ENCODE measurements at regions not wholly inside any gene's neighbourhood (a gene's known extent, or its start where the extent isn't known, plus 50 kb on each side); places are given as distances from the start of the nearest gene placed in this dataset.
A peak's percentile ranks its signal among the peaks of the same experiment; 100 is the strongest.

DNA sequence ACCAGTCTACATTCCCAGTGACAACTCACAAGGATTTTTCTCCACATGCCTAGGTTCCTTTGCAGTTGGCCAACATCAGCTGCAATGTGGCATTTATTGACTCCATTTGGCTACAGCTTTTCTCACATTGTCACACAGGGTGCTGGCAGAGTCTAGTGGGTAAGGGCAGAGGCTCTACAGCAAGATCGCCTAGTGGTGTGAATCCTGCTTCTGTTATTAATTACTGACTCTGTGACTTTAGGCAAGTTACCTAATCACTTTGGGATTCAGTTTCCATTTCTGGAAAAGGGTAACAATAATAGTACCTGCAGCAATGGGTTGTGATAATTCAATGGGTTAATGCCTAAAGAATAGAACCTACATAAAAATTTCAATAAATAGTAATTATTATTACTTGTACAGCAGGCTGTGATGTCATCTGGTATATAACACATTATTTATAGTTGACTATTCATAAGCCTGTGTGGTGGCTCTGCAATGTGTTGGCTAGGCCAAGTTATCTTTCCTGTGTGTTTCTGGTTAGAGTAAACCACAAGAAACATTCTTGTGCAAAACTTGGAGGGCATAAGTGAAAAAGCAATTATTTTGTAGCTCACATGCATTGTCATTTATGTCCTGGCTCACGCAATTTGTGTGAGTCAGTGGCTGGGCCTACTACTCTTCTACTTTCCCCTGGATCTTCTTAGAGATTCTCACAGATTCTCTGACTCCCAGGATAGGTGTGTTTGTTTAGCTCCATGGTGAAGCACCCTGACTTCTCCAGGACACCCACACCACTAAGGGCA lies 59.5 kb downstream of the PTGS2 start:
- peak; percentile 86 for DNase-seq

GRCh38 chr1:186618401-186619170 lies 61.6 kb downstream of the PTGS2 start:
- DNase-seq, result peak; percentile 85

- DNase-seq, result peak; percentile 34
Observed at GRCh38 chr1:186617926-186618325, 62.3 kb downstream of the PTGS2 start.

DNA sequence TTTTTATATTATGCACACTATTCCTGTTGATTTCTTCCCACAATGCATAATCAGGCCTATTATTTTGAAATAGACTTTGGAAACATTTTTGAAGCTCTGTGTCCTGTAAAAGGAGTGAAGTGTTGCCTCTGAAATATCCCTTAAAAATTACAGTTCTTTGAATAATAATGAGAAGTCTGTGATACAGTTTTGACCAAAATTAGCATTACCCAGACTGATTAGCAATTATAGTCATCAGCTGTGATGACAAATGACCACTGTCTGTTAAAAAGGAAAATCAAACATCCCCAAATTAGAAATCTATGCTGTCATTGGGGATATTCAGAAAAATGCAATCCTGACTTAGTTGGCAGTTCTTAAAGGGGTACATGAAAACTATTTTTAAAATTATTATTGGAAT lies 63.7 kb downstream of the PTGS2 start:
- no peak for DNase-seq

DNA sequence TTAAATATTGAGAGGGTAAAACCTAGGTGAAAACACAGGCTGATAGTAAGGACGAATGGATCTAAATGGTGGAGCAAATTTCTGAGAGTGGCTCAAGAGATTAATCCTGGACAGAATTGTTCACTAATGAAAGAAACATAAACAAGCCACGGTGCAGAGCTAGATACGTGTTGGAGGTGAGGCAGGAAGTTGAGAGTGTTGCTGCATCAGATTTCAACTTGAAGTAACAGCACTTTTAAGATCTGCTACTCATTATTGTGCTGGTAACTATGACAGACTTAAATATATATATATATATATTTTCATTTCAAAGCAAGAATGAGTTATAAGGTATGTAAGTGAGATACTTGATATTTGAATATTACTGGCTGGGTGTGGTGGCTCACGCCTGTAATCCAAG lies 64.9 kb downstream of the PTGS2 start:
- no peak for DNase-seq

GRCh38 chr1:186611156-186611555 lies 69.1 kb downstream of the PTGS2 start:
- no peak for DNase-seq

DNA sequence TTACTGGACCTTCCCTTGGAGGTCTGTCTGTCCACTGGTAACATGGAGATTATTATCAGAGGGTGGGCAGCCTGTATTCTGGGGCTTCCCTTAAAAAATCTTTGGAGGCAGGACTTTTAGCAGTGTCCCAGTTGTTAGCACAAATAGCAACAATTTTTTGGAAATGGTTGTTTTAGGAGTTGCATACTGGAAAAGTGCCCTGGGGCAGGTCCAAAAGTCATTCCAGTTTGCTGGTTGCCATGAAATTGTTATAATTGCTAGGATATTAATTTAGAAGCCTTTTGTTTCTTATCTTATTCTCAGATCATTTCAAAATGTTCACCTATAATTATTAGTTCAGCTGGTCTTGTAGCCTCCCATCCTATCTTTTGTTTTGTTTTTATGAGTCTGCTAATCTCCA lies 71.0 kb downstream of the PTGS2 start:
- no peak for DNase-seq

- peak; percentile 86 for DNase-seq
Observed at GRCh38 chr1:186605762-186606350, 74.4 kb downstream of the PTGS2 start.

DNA sequence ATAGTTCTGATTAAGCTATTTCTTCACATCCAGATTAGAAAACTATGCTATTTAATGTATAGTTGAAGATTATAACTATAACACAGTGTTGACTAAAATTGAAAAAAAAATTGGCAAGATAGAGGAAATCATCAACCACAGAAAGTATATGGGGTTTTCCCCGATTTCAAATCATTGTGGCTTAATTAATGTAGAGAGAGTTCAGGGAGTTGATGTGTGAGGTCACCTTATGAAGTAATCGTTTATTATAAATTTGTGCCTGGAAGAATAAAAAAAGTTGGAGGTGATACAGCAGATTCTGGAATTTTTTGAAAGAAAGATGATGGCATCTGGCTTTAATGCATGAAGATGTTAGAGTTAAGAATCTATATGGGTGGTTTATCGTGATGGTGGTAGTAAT lies 84.3 kb downstream of the PTGS2 start:
- DNase-seq, result no peak

DNA sequence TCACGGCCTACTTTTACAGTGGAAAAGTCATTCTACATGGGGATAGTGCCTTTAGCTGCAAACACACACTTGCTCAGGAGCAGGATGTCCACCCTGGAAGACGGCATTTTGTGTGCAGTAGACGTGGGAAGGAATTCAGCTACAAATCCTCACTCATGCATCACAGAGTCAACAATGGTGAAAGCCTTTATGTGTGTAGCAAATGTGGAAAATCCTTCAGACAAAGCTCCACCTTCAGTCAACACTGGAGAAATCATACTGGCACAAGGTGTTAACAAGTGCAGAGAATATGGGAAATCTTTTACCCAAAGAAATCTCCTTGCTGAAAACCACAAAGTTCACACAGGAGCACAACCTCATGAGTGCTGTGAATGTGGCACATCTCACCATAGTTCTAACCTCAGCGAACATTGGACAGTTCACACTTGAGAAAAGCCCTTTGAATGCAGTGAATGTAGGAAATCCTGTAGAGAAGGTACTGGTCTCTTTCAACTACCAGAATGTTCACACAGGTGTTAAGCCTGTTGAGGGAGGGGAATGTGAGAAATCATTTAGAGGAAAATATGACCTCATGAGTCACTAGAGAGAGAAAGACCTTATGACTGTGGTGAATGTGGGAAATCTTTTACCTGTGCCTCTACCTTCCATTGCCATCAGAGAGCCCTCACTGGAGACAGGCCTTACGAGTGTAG lies 101.8 kb downstream of the PTGS2 start:
- DNase-seq, result no peak

- DNase-seq, result no peak
Observed at GRCh38 chr1:186577633-186578032, 102.6 kb downstream of the PTGS2 start.

DNA sequence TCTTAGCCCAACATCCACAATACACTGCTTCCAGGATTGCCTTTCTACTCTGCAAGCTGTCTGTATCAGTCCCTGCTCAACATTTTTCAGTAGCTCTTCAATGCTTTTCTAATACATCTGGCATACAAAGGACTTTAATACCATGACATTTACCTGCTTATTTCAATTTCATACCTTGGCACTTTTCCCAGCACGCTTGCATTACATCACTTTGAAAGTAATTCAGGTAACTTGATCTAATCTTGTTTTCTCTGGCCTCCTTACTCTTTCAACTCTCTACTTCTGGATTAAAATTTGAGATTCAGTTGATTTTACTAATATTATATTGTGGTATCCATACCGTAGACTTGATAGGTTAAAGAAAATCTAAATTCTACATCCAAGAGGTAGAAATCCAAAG lies 103.0 kb downstream of the PTGS2 start:
- DNase-seq, result no peak

- peak; percentile 49 for DNase-seq
Observed at GRCh38 chr1:186575348-186575747, 104.9 kb downstream of the PTGS2 start.

DNA sequence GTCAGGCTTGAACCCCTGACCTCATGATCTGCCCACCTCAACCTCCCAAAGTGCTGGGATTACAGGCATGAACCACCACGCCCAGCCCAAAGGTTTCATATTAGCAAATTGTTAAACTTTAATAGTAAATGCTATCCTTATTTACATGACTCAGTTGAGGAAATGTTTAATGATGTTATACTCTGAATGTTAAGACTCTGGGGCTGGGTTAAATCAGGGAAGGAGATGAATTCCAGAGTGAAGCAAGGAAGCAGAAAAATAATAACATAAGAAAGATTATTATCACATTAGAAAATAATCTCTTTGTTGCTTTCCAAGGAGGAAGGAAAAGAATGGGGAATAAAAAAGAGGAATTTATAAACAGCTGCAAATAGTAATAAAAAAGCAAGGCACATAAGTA lies 105.3 kb downstream of the PTGS2 start:
- DNase-seq, result no peak

DNA sequence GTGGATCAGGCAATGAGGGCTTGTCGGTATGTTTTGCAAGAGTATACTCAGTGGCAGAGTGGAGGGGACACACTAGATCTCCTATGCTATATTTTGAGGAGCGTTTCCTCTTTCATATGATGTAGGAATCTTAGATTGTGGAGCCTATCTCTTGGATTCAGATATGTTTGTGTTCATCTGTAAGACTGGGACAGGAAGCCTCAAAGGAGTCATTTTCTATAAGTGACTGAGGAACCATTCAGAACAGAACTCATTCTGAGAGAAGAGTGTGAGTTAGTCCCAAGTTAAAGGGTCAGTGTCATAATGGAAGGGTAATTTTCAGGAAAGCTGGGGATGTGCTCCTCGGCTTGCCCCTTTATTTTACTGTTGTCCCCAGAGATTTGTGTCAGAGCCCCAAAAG lies 107.7 kb downstream of the PTGS2 start:
- no peak for DNase-seq

- DNase-seq, result no peak
Observed at GRCh38 chr1:186571771-186572170, 108.5 kb downstream of the PTGS2 start.

- no peak for DNase-seq
Observed at GRCh38 chr1:186569856-186570255, 108.9 kb upstream of the PDC start.

DNA sequence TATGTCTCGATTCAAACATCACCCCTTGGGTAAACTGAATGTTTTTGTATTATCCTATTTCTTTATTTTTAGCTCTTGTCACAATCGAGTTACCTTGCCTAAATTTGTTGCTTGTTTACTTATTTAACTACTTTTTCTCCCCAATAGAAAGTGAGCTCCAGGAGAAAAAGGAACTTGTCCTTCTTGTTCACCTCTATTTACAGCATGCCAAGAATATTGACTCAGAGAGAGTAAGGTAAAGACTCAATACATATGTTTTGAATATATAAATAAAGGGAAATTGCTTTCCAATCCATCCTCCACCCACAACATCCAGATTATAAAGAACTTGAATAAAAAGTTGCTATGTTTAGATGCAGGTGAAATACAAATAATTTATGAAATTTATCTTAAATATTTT lies 107.3 kb upstream of the PDC start:
- no peak for DNase-seq

GRCh38 chr1:186566140-186566855 lies 105.4 kb upstream of the PDC start:
- no peak for DNase-seq

GRCh38 chr1:186564582-186564981 lies 103.7 kb upstream of the PDC start:
- no peak for DNase-seq

GRCh38 chr1:186559601-186560116 lies 98.7 kb upstream of the PDC start:
- no peak for DNase-seq

DNA sequence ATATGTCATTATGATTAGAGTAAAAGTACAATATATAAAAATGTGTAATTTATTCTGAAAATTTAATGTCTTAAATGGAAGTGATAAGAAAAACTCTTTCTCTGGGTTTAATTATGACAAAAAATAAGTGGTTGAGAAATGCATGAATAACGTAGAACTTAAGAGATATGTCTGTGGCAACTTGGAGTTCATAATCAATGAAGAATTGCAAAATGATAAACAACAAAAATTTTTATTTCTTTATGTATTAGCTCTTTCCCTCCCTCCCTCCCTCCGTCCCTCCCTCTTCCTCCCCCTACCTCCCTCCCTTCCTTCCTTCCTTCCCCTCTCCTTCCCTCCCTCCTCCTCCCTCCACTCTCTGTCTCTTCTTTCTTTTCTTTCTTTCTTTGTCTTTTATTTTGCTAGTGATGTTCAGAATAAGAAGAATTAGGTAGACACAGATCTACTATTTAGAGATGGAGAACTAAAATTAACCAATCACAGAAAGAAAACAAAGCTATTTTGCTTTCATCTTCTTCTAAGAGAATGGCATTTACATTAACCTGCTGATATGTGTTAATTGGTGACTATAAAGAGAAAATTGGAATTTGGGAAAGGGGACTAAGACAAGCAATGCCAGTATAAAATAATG lies 96.3 kb upstream of the PDC start:
- no peak for DNase-seq

Measured in hematopoietic multipotent progenitor cell treated with erythropoietin and hydrocortisone succinate and interleukin-3 and kit ligand, for 4 days (in vitro differentiated cells).